NOMO-1 treated with dmso at 0.1 percent for 144 hours (cell line): ENCODE measurements at regions not wholly inside any gene's neighbourhood (a gene's known extent, or its start where the extent isn't known, plus 50 kb on each side); places are given as distances from the start of the nearest gene placed in this dataset.
"Not testable (repeated sequence)": the region's sequence is repeated elsewhere in the genome, so short reads cannot be mapped to it uniquely, and the experiment has no call there.

Experiments used
- DNase-seq: peaks from one replicate; lab custom pipeline; 2025; ENCODE audit not compliant: unreplicated experiment; lab: John Stamatoyannopoulos, UW

- DNase-seq = no peak
These were observed 82.7 kb upstream of the CD302 start for GRCh38 chr2:159880729-159881128.

GRCh38 chr2:159879051-159879604 is 81.1 kb upstream of the CD302 start:
- no peak for DNase-seq

- DNase-seq = no peak
These were observed 77.1 kb upstream of the CD302 start for GRCh38 chr2:159875083-159875482.

GRCh38 chr2:159873258-159873657 is 75.2 kb upstream of the CD302 start:
- peak; percentile 39 for DNase-seq

DNA sequence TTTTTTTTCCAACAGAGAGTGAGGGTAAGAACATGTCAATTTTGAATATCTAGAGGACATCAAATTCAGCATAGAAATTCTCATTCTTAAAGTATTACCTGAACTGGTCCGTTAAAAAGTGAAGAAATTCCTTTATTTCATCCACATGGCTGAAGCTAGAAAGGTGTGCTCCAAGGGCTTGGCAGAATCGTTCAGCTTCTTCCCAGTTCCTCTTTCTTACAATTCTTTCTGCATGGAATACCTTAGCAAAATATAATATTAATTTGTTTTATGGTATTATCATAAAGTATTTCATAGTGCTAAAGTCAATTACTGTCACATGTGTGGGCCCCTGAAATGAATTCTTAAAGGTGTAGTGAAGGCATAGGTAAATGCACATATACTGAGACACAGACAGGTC is 74.3 kb upstream of the CD302 start:
- DNase-seq = no peak

DNA sequence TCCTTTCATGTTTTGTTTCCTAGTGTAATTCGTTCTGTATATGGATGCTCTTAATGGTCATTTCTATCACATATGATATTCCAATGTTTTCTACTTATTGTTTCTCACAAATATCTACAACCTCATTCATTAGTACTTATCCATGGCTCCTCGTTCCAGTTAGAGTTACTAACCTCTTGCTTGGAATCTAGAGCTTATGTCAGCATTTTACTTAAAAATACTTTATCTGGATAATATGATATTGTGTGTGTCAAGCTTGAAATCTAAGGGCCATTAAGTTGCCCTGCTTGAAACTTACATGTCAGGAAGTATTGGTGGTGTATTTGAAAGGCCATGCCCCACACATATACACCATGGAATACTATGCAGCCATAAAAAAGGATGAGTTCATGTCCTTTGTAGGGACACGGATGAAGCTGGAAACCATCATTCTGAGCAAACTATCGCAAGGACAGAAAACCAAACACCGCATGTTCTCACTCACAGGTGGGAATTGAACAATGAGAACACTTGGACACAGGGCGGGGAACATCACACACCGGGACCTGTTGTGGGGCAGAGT is 70.7 kb upstream of the CD302 start:
- DNase-seq = not testable (repeated sequence)

DNA sequence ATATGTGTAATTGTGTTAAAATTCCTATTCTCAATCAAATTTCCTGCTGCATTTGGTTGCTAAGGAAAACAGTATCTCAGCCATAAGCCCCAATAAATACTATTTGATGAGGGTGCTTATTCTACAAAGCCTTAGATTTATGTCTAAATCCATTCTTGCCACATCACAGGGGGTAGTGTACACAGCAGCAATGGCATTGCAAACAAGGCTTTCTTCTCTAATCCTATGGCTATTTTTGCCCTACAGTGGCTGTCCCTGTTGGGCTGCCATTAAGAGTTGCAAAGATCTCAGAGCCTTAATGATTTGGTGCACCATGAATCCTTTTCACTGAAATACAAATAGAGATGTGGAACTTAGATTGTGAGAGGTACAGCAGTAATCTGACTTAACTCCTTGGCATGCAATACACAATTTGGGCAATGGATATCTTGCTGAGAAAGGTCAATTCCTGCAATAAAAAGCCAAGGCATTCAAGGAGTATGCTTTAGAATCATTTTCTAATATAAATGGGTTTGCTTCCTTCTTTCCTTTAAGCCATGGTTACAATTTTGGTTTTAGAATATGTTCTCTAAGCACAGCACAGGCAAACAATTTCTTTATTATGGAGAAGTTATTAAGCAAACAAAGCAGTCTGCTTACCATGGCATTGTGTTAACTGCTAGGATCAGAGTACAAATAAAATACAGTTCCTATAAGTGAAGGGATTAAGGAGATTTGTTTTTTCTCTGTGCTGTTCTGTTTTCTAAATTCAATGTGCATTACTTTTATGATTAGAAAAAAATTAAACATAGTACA is 69.8 kb upstream of the CD302 start:
- no peak for DNase-seq

GRCh38 chr2:159863526-159864160 is 65.6 kb upstream of the CD302 start:
- no peak for DNase-seq

- DNase-seq = no peak
These were observed 62.7 kb upstream of the CD302 start for GRCh38 chr2:159860581-159861310.

- no peak for DNase-seq
These were observed 61.6 kb upstream of the CD302 start for GRCh38 chr2:159859583-159859982.

DNA sequence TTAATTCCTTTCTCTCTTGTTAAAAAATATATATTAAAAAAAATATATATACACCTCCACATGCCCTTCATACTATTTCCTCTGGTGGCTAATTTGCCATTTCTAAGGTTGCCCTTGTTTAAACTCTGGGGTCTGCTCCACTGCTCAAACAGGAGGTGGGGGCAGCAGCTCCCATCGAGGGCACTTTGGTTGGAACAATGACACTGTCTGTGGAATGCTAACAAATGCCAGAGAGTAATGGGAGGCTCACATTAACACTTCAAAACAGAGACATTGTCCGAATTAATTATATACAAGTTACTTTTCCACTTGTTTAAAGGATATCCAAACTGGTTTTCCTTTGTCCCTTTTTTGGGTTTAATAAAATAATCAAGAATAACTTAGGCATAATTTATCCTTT is 58.8 kb upstream of the CD302 start:
- DNase-seq = no peak

GRCh38 chr2:159855557-159856061 is 57.6 kb upstream of the CD302 start:
- no peak for DNase-seq

GRCh38 chr2:159855143-159855542 is 57.1 kb upstream of the CD302 start:
- DNase-seq = no peak

DNA sequence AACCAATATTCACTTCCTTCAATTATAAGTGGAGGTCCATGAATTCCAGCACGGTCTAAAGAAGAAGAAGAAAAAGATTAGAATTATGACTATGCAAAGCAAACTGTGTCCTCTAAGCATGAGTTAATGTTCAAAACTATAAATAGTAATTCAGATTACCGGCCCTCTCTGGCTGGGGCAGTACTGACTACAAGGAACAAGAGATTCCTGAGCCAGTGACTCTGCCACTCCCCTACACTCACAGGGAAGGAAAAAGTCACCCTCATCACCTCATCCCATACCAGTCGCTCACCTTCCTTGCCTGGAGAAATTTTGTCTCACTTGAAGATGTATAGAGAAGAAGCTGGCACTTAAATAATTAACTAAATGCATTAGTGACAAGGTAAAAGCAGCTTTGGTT is 56.5 kb upstream of the CD302 start:
- DNase-seq = no peak

- no peak for DNase-seq
These were observed 55.1 kb upstream of the CD302 start for GRCh38 chr2:159853101-159853500.

- DNase-seq = no peak
These were observed 53.9 kb upstream of the CD302 start for GRCh38 chr2:159851941-159852340.

DNA sequence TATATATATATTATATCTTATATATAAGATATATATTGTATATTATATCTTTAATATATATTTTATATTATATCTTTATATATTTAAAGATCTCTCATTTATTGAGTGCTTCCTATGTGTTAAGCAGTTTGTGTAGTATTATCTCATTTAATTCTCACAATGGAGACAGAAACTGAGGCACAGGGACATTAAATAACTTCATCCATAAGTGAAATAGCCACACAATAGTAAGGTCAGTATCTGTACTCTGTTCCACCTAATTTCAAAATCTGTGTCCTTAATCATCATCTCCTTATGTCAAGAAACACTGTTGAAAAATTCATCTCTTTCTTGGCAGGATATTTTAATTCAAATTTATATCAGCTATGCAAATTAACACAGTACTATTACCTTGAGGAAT is 52.8 kb upstream of the CD302 start:
- no peak for DNase-seq

DNA sequence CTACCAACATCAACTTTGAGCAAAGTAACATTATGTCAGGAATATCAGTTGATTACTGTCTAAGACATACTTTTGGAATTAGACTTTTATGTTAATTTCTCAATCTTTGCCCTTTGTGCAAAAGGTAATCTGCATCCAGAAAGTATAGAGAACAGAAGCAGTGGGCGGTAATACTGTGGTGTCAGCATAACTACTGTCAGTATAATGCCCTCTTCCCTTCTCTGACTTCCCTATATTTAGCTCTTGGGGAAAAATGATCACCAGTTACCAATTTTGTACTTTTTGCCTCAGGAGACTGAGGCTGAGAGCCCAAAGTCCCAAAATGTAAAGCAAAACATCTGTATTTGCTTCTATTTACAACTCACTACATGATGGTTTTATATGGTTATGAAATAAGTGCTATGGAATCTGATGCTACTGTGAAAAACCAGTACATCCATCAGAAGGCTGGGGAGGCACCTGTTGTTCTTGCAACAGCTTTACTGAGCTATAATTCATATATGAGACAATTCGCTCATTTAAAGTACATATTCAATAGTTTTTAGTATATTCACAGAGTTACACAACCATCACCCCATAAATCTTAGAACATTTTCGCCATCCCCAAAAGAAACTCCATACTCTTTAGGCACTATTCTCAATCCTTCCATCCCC is 51.3 kb upstream of the CD302 start:
- no peak for DNase-seq
